ENCODE measurements at regions not wholly inside any gene's neighbourhood (a gene's known extent, or its start where the extent isn't known, plus 50 kb on each side); places are given as distances from the start of the nearest gene placed in this dataset.
"Not testable (repeated sequence)": the region's sequence is repeated elsewhere in the genome, so short reads cannot be mapped to it uniquely, and the experiment has no call there.

DNA sequence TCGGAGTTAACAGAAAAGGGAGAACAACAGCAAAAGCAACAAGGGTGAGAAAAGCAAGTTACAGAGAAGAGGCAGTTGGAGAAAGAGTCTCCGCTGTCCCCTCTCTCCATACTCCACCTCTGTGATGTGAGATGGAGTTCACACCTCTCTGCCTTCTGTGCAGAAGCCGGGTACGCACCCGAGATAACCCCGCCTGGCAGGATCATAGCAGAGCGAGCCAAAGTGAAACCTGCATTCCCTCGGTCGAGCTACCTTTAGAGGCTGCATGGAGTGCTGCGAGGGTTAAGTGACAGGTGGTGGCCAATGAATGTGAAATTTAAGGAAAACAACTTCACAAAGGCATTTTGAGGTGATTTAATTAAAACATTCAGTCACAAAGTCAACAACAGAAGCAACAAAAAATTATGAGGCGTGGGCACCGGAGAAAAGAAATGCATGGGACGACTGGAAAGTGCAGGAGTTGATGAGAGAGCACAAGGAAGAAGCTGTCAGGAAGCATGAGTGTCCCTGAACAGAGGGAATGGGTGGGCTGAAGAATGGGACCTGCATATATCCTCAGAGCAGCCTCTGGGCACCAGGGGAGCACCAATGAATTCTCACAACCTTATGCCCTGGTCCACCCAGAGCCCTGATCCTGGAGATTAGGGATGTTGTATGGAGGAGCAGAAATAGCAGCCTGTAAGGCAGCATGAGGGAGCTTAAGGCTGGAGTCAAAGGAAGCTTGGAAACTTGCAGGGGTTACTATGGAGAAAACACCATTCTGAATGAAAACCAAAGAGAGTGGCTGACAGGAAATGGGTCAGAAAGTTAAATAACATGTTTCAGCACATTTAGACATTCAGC is 208.3 kb downstream of the EMP1 start:
- Histone ChIP-seq H3K27ac (ENCODE audit: low read length) (no peak overlapping the region), H3K9me3 (ENCODE audit: control insufficient read depth, insufficient read depth, low read depth, low read length) (no peaks in the 10 kb centered on the region), H3K36me3 (ENCODE audit: control insufficient read depth, insufficient read depth, low read length) (no peaks in the 10 kb centered on the region), H3K4me1 (ENCODE audit: control insufficient read depth, insufficient read depth, low read length) (no peaks in the 10 kb centered on the region), H3K27me3 (ENCODE audit: control insufficient read depth, insufficient read depth, low read length) (no peaks in the 10 kb centered on the region), H3K4me3 (ENCODE audit: low read depth in 2 of 2, low read length in 2 of 2) (peak overlapping the region; percentile 24 to 50)
- intact Hi-C loops (cut with micrococcal nuclease; ENCODE audit: unreplicated experiment) (no loop called here), in situ Hi-C loops (cut with HindIII; ENCODE audit: low pct_unique_long_range_greater_than_20kb, low sequenced_read_pairs) (no loop called here)
- CTCF ChIA-PET: no interaction called here
- POLR2A ChIA-PET: no interaction called here
- ATAC-seq (peak; percentile 70), DNase-seq (ENCODE audit: low read depth, low spot score) (no peak)
- TF ChIP-seq TCF7L2 (IDR thresholded peaks at IDR 0.05; ENCODE audit: low read depth, low read length) (no peak), SIN3A (IDR thresholded peaks at IDR 0.05; ENCODE audit: borderline replicate concordance, insufficient read depth, low read depth, low read length) (no peak), CTCF (IDR thresholded peaks at IDR 0.05) (no peak), REST (IDR thresholded peaks at IDR 0.05; ENCODE audit: insufficient read depth in 1 of 2, low read depth in 2 of 2, low read length in 1 of 2) (no peak), POLR2AphosphoS5 (IDR thresholded peaks at IDR 0.05; ENCODE audit: low read depth, low read length) (no peak)
- no TSS peak for BruUV-seq (replicated peaks)

GRCh38 chr12:13404111-13404628 is 207.6 kb downstream of the EMP1 start:
- TF ChIP-seq POLR2AphosphoS5 (IDR thresholded peaks at IDR 0.05; ENCODE audit: low read depth, low read length) (no peak), CTCF (IDR thresholded peaks at IDR 0.05) (no peak), TCF7L2 (IDR thresholded peaks at IDR 0.05; ENCODE audit: low read depth, low read length) (no peak), REST (IDR thresholded peaks at IDR 0.05; ENCODE audit: insufficient read depth in 1 of 2, low read depth in 2 of 2, low read length in 1 of 2) (no peak), SIN3A (IDR thresholded peaks at IDR 0.05; ENCODE audit: borderline replicate concordance, insufficient read depth, low read depth, low read length) (no peak)
- H3K4me3 ChIP-seq (ENCODE audit: low read depth in 2 of 2, low read length in 2 of 2): peak overlapping the region; percentile 24 to 50
- H3K27me3 ChIP-seq (ENCODE audit: control insufficient read depth, insufficient read depth, low read length): no peaks in the 10 kb centered on the region
- in situ Hi-C loops (cut with HindIII; ENCODE audit: low pct_unique_long_range_greater_than_20kb, low sequenced_read_pairs) (no loop called here), intact Hi-C loops (cut with micrococcal nuclease; ENCODE audit: unreplicated experiment) (no loop called here)
- no peak overlapping the region for H3K27ac ChIP-seq (ENCODE audit: low read length)
- DNase-seq (ENCODE audit: low read depth, low spot score) (no peak), ATAC-seq (peak; percentile 45)
- CTCF ChIA-PET: no interaction called here
- no TSS peak for BruUV-seq (replicated peaks)
- H3K4me1 ChIP-seq (ENCODE audit: control insufficient read depth, insufficient read depth, low read length): no peaks in the 10 kb centered on the region
- POLR2A ChIA-PET: no interaction called here
- H3K9me3 ChIP-seq (ENCODE audit: control insufficient read depth, insufficient read depth, low read depth, low read length): no peaks in the 10 kb centered on the region
- H3K36me3 ChIP-seq (ENCODE audit: control insufficient read depth, insufficient read depth, low read length): no peaks in the 10 kb centered on the region

DNA sequence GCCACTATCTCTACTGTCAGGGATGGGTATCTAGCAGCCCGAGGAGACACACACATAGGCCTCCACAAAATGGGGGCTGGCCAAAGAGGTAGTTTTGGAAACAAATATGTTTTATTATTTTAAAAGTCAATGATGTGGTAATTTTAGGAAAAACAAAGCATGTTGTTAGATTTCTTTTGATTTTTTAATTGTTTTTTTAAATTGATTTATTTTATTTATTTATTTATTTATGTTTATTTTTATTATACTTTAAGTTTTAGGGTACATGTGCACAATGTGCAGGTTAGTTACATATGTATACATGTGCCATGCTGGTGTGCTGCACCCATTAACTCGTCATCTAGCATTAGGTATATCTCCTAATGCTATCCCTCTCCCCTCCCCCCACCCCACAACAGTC is 194.8 kb downstream of the EMP1 start:
- intact Hi-C loops (cut with micrococcal nuclease; ENCODE audit: unreplicated experiment); ATAC-seq; in situ Hi-C loops (cut with HindIII; ENCODE audit: low pct_unique_long_range_greater_than_20kb, low sequenced_read_pairs): not testable (repeated sequence)

More for the DNA sequence above, 194.8 kb downstream of the EMP1 start:
- CTCF ChIA-PET; H3K9me3 ChIP-seq (ENCODE audit: control insufficient read depth, insufficient read depth, low read depth, low read length); H3K36me3 ChIP-seq (ENCODE audit: control insufficient read depth, insufficient read depth, low read length); BruUV-seq (replicated peaks); H3K4me3 ChIP-seq (ENCODE audit: low read depth in 2 of 2, low read length in 2 of 2); POLR2A ChIA-PET; H3K27me3 ChIP-seq (ENCODE audit: control insufficient read depth, insufficient read depth, low read length); DNase-seq (ENCODE audit: low read depth, low spot score); H3K4me1 ChIP-seq (ENCODE audit: control insufficient read depth, insufficient read depth, low read length): not testable (repeated sequence)
- H3K27ac ChIP-seq (ENCODE audit: low read length): peak overlapping the region; percentile 66

Measured in Panc1 (cell line).